DOHH2 (cell line): ENCODE measurements at regions not wholly inside any gene's neighbourhood (a gene's known extent, or its start where the extent isn't known, plus 50 kb on each side); places are given as distances from the start of the nearest gene placed in this dataset.

Source experiments
- H3F3A ChIP-seq: fragments of 200-600 bp; sonication (generic), shearing (Covaris generic); 2 replicates; pipeline ENCODE4 v1.6.0; 2016; ENCODE audit warnings: antibody characterized with exemption, mild to moderate bottlenecking; ENCODE audit not compliant: control insufficient read depth, insufficient read depth
- H3K27ac ChIP-seq: fragments of 200-600 bp; sonication (generic); 2 replicates; pipeline ENCODE4 v1.5.1; 2014; ENCODE audit warnings: low read depth, mild to moderate bottlenecking, low read length, moderate library complexity
- H3K27me3 ChIP-seq: fragments of 200-600 bp; sonication (generic); 2 replicates; pipeline ENCODE4 v1.6.1; 2014; ENCODE audit warnings: mild to moderate bottlenecking, low read length, mixed read lengths; ENCODE audit not compliant: control insufficient read depth
- H3K36me3 ChIP-seq: fragments of 200-600 bp; sonication (generic); 2 replicates; pipeline ENCODE4 v1.6.1; 2014; ENCODE audit warnings: mild to moderate bottlenecking, low read length, moderate library complexity, mixed read lengths; ENCODE audit not compliant: control insufficient read depth
- H3K4me1 ChIP-seq: fragments of 200-600 bp; sonication (generic); 2 replicates; pipeline ENCODE4 v1.6.1; 2014; ENCODE audit warnings: mild to moderate bottlenecking, low read length, mixed read lengths; ENCODE audit not compliant: control insufficient read depth
- H3K4me2 ChIP-seq: fragments of 200-600 bp; sonication (generic); 2 replicates; pipeline ENCODE4 v1.6.0; 2014; ENCODE audit warnings: mild to moderate bottlenecking, low read length, moderate library complexity
- H3K4me3 ChIP-seq: fragments of 200-600 bp; sonication (generic); 2 replicates; pipeline ENCODE4 v1.5.1; 2014; ENCODE audit warnings: mild to moderate bottlenecking, low read length, mixed read lengths
- H3K79me2 ChIP-seq: fragments of 200-600 bp; sonication (generic); 2 replicates; pipeline ENCODE4 v1.6.1; 2014; ENCODE audit warnings: mild to moderate bottlenecking, low read length, mixed read lengths; ENCODE audit not compliant: control insufficient read depth
- H3K9me2 ChIP-seq: fragments of 200-600 bp; sonication (generic); replicated peaks from 2 replicates; pipeline ENCODE4 v1.6.1; 2014; ENCODE audit warnings: mild to moderate bottlenecking, low read length, mixed read lengths; ENCODE audit not compliant: control insufficient read depth
- H3K9me3 ChIP-seq: fragments of 200-600 bp; sonication (generic); 2 replicates; pipeline ENCODE4 v1.6.1; 2014; ENCODE audit warnings: antibody characterized with exemption, low read length, mixed read lengths; ENCODE audit not compliant: control insufficient read depth, insufficient read depth
- H4K20me1 ChIP-seq: fragments of 200-600 bp; sonication (generic); 2 replicates; pipeline ENCODE4 v1.6.0; 2014; ENCODE audit warnings: low read depth, mild to moderate bottlenecking, antibody characterized with exemption, low read length, moderate library complexity; ENCODE audit not compliant: control insufficient read depth, insufficient read depth
- EZH2phosphoT487 ChIP-seq: fragments of 200-600 bp; sonication (generic); IDR thresholded peaks from 2 replicates; pipeline ENCODE4 v1.6.1; 2017; ENCODE audit warnings: borderline replicate concordance, mild to moderate bottlenecking, antibody characterized with exemption, low read length, moderate library complexity, mixed read lengths
- TF ChIP-seq, protein P1 (sequence below): fragments of 200-600 bp; sonication (generic); IDR thresholded peaks from one replicate; pipeline ENCODE4 v1.5.1; 2014; ENCODE audit warnings: antibody characterized with exemption, mild to moderate bottlenecking, low read depth, low read length; ENCODE audit not compliant: poor library complexity, severe bottlenecking

DNA sequence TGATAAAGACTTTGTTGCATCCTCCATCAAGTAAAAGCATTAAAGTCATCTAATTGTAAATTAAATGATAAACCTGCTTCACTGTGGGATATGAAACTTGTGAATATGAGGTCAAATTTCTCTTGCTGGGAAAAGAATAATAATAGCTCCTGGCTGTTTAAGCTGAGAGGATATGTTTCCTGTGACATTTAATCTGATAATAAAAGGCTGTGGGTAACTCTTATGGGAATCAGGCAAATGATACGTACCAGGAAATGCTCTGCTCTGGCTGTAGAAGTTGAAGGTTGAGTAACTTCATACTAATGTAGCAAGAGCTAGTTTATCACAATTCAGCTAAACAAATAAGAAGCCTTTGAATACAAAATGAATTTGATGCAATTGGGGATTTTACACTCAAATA is 574.6 kb downstream of the RAPGEF2 start:
- Histone ChIP-seq H3K9me2 (no peaks in the 10 kb centered on the region), H4K20me1 (no peaks in the 10 kb centered on the region), H3K4me1 (no peaks in the 10 kb centered on the region), H3K4me3 (no peak overlapping the region), H3K27me3 (no peaks in the 10 kb centered on the region), H3K9me3 (no peaks in the 10 kb centered on the region), H3F3A (no peaks in the 10 kb centered on the region), H3K4me2 (no peak overlapping the region), H3K36me3 (no peaks in the 10 kb centered on the region), H3K27ac (no peak overlapping the region), H3K79me2 (no peaks in the 10 kb centered on the region)
- TF ChIP-seq EZH2phosphoT487: no peak
- TF ChIP-seq, protein P1, sequence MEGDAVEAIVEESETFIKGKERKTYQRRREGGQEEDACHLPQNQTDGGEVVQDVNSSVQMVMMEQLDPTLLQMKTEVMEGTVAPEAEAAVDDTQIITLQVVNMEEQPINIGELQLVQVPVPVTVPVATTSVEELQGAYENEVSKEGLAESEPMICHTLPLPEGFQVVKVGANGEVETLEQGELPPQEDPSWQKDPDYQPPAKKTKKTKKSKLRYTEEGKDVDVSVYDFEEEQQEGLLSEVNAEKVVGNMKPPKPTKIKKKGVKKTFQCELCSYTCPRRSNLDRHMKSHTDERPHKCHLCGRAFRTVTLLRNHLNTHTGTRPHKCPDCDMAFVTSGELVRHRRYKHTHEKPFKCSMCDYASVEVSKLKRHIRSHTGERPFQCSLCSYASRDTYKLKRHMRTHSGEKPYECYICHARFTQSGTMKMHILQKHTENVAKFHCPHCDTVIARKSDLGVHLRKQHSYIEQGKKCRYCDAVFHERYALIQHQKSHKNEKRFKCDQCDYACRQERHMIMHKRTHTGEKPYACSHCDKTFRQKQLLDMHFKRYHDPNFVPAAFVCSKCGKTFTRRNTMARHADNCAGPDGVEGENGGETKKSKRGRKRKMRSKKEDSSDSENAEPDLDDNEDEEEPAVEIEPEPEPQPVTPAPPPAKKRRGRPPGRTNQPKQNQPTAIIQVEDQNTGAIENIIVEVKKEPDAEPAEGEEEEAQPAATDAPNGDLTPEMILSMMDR: no peak

DNA sequence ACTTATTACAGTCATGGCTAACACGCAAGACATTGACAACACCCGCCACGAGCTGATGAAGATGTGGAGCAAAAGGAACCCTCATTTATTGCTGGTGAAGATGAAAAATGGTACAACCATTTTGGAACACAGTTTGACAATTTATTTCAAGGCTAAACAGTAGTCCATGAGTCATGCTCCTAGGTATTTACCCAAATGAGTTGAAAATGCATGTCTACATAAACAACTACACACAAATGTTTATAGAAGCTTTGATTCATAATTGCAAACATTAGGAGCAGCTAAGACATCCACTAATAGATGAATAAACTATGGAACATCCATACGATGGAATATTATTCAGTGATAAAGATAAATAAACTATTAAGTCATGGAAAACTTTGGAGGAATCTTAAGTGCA is 580.1 kb downstream of the RAPGEF2 start:
- no peaks in the 10 kb centered on the region for H3F3A ChIP-seq
- H3K4me1 ChIP-seq: no peaks in the 10 kb centered on the region
- H4K20me1 ChIP-seq: no peaks in the 10 kb centered on the region
- no peak overlapping the region for H3K27ac ChIP-seq
- no peaks in the 10 kb centered on the region for H3K27me3 ChIP-seq
- H3K36me3 ChIP-seq: no peaks in the 10 kb centered on the region
- H3K4me2 ChIP-seq: no peak overlapping the region
- TF ChIP-seq EZH2phosphoT487: no peak
- H3K79me2 ChIP-seq: no peaks in the 10 kb centered on the region
- no peak overlapping the region for H3K4me3 ChIP-seq
- H3K9me2 ChIP-seq: no peaks in the 10 kb centered on the region
- H3K9me3 ChIP-seq: no peaks in the 10 kb centered on the region

DNA sequence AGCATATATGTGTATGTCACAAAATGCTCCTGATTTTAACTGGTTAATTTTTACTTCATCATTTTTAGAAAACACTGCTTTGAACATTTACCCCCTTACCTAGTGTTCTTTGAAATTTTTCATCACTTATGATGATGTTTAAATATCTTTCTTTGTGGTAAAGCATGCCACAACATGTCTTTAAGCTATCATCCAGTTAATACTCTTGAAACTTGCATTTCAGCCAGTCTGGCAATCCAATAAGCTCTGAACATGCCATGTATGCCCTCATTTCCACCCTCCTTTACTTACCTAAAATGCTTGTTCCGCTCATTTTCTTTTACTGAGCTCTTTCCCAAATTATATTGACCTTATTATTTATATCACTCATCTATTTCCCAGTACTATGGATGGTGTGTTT is 581.2 kb downstream of the RAPGEF2 start:
- H3F3A ChIP-seq: no peaks in the 10 kb centered on the region
- H3K9me2 ChIP-seq: no peaks in the 10 kb centered on the region
- no peak overlapping the region for H3K4me3 ChIP-seq
- no peaks in the 10 kb centered on the region for H3K27me3 ChIP-seq
- no peaks in the 10 kb centered on the region for H3K36me3 ChIP-seq
- H3K9me3 ChIP-seq: no peaks in the 10 kb centered on the region
- no peak overlapping the region for H3K4me2 ChIP-seq
- no peak overlapping the region for H3K27ac ChIP-seq
- no peaks in the 10 kb centered on the region for H3K4me1 ChIP-seq
- TF ChIP-seq EZH2phosphoT487: no peak
- TF ChIP-seq, protein P1: no peak
- H4K20me1 ChIP-seq: no peaks in the 10 kb centered on the region
- no peaks in the 10 kb centered on the region for H3K79me2 ChIP-seq

DNA sequence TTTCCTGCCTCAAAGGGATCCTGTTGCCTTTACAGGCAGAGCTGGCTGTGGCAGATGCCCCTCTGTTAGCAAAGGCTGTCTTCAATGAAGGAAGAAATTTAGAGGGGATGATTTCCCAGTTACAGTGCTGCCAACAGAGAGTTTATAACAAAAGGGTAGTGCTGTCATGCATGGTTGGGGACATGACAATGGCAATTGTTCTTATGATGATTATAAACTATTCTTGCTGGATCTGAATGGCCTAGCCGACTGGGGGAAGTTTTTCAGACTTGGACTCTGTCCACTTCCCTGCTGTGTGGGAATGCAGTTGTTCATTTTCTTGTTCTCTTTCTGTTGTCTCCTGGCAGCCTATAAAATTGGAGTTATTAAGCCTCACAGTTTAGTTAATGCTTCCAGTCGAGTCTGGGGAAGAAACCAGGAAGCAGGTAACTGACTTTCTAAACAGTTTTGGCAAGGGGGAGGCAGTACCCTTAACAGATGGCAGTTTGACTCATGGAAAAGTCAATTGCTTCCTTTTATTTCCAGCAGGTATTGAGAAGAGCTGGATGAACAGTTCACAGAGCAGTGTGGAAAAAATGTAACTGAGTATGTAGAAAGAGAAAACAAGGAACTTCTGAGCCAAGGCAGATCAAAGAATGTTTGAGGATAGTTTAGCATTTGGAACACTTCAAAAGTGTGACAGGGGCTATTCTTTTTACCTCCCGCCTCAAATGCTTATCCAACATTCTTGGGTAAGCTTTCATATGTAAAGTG is 582.6 kb downstream of the RAPGEF2 start:
- Histone ChIP-seq H3K27me3 (no peaks in the 10 kb centered on the region), H3K36me3 (no peaks in the 10 kb centered on the region), H3K9me2 (no peaks in the 10 kb centered on the region), H3K4me1 (no peaks in the 10 kb centered on the region), H3K9me3 (no peaks in the 10 kb centered on the region), H3K4me3 (no peak overlapping the region), H3F3A (no peaks in the 10 kb centered on the region), H4K20me1 (no peaks in the 10 kb centered on the region), H3K27ac (no peak overlapping the region), H3K79me2 (no peaks in the 10 kb centered on the region), H3K4me2 (no peak overlapping the region)
- TF ChIP-seq, protein P1: no peak
- no peak for TF ChIP-seq EZH2phosphoT487
